COLO668 (cell line): ENCODE measurements at regions not wholly inside any gene's neighbourhood (a gene's known extent, or its start where the extent isn't known, plus 50 kb on each side); places are given as distances from the start of the nearest gene placed in this dataset.

Experiments used
- DNase-seq: peaks from one replicate; lab custom pipeline; 2025; ENCODE audit not compliant: unreplicated experiment; lab: John Stamatoyannopoulos, UW

DNA sequence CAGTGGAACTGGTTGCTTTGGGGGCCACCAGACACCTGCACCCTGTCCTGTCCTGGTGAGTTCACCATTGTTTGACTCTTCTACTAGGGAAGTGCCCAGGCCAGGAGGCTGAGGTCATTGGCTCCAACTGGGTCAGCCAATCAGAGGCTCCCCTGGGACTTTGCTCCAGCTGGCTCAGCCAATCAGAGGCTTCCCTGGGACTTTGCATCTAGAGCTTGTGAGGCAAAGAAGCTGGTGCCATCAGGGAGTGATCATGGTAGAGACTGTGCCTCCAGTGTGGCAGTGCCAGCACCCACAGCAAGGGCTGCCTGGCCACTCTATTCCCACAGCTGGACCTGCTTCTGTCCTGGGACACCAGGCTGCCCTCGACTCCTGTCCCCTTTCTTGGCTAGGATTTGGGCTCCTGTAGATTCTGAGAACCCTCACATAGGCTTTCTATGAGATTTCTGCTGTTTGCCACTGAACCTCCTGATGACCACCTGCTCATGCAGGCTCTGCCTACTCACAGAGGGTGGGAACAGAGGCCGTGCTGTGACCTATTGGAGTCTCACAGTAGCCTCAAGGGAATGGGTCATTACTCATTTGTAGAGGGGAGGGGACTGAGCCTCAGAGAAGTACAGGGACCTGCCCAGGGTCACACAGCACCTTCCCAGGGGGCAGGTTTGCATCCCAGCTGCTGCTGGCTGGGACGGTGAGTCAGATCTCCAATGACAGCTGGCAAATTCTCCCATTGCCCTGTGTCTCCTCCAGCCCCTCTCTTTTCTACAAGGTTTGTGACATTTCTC lies 59.2 kb upstream of the SHISAL1 start:
- DNase-seq, result no peak

DNA sequence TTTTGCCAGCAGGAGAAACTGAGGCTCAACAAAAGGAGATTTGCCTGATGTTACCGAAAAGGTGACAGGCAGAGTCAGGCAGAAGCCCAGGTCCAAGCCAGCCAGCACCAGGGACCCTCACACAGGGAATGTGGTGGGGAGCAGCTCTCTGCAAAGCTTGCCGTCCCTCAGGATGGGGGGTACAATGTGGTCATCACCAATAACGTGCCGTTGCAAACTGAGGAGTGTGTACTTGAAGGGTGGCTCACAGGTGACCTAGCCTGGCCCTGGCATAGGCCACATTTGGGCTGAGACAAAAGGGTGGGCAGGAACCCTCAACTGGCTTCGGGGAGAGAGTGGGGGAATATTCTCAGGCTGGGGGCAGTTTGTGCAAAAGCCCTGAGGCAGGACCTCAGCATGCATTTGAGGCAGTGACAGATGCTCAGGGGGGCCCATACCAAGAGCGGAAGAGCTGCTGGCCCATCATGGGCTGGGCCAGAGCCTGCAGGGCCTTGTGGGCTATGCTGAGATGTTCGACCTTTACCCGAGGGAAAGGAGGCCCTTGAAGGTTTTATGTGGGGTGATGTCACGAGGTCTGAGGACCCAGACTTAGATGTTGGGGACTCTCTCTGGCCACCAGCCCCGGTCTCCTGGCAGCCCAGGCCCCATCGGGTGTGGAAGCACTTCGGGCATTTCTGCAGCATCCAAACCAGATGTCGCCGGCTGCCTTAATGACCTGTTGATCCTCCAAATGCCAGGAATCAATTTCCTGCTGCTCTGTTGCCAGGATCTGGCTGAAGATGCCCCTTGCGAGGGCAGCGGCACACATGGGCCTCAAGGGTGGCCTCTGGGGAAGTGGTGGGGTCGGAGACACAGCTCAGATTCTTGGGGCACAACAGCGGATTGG lies 57.4 kb upstream of the SHISAL1 start:
- no peak for DNase-seq

DNA sequence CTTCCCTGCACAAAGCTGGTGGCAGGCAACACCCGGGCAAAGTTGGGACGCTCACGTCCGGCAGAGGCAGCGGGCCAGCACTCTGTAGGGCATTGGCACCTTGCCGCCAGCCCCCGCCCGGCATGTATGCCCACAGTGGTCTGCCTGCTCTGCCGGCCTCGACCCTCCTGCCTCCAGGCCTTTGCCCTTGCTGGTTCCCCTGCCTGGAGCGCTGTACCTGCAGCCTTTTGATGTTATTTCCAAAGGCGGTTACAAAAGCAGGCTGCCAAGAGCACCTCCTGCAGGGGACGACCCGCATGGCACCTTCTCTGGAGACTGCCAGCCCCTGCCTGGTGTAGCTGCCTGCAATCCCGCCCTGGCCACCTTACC lies 56.5 kb upstream of the SHISAL1 start:
- no peak for DNase-seq

DNA sequence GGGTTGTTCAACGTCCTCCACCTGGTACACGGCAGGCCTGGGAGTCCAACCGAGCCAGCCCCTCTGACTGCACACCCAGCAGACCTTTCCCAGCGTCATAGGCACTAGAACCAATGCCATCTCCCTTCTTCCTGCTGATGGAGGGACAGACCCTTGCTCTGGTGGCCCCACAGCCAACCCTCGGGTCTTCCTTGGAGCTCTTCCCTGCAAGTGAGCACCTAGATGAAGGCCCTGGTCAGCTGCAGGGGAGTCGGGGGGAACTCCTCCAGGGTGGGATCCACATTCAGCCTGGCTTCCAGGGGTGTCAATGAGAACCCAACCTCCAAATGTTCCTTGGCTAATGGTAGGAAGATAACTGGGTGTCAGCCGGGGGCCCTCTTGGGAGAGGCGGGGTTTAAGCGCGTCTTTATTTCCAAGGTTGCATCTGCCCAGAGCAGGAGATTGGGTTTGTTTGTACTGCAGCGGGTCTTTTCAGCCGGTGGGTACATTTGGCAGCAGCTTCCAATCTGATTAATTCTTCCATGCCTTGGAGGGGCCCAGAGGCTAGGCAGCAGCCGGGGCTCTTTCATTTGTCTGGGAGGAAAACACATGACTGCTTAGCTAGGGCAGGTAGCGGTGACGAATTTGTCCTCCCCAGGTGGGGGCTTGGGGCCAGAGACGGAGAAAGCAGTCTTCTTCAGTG lies 56.0 kb upstream of the SHISAL1 start:
- DNase-seq, result no peak

DNA sequence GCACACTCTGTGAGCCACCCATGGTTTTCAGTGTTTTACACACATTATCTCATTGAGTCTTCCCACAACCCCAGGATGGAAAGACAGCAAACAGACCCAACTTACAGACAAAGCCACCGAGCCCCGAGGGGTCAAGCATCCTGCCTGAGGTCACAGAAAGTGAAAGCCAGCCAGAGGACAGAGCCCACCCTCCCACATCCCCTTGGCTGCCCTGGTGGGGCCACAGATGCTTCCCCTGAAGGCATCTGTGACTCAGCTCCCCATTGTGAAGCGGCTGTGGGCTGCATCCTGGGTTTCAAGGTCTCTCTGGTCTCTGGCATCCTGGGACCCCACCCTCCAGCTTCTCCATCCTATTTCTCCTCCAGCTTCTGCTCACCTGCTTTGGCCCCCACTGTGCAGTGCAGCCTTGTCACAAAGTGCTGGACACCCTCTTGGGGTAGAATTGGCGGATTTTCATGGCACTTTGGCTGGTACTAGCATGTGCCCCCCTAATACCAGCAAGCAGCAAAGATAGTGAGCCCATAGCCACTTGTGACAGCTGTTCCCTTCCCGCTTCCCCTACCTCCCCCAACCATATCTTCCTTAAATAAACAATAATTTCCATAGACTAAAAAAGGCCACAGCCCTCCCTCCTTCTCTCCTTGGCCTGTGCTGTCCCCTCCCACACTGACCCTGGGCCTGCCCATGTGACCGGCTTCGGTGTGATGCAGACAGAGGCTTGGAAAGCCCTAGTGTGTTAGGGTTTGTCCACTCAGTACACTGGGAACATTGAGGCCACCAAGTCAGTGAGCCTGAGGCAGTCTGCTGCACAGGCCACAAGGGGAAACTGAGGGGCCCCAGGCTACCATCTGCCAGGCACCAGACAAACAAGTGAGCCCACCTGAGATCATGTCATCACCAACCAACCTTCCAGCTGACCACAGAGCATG lies 53.9 kb upstream of the SHISAL1 start:
- DNase-seq, result no peak

DNA sequence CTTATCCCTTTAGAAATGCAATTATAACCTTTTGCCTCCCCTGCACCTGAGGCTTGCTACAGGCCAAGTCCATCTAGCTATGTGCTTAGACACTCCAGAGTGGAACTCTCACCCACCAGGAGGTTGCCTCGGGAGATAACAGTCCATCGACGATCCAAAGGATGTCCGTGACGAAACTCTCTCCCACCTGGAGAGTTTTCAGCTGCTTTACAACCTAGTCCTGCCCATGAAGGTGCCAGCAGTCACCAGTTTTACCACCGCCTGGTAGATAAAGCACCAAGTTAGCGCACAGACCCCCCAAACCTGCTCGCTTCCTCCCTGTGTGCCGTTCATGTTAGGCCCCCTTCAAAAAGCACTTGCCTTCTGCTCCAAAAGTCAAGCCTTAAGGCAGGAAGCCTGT lies 53.1 kb upstream of the SHISAL1 start:
- no peak for DNase-seq

DNA sequence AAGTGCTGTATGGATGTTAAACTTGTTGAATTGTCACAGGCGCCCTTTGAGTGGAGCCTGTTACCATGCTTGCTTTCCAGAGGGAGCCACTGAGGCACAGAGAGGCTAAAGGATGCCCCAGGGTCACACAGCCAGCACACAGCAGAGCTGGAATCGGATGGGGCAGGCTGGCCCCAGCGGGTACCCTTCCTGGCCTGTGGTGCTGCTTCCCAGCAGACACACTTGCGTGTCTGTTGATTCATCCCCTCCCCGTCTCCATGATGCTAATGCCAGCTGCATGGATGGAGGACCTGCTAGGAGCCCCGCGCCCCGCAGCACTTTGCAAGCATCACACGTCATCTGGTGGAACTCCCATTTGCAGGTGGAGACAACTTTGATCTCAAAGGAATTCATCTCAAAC lies 52.4 kb upstream of the SHISAL1 start:
- DNase-seq, result no peak

DNA sequence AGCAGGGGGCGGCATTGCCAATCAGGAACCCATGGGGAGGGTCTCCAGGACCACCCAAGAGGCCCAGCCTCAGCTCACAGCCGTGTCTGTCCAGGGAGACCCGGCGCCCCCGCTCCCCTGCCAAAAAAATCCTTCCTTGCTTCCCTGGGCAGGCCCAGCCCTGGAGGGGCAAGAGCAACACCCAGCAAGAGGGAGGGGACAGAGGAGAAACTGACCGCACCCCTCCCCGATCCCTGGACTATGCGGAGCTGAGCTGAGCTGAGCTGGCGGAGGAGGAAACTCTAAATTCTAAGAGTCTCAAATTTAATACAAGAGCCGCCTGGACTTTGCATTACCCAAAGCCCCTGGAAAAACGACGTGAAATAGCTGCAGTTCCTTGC lies 52.0 kb upstream of the SHISAL1 start:
- DNase-seq, result no peak

DNA sequence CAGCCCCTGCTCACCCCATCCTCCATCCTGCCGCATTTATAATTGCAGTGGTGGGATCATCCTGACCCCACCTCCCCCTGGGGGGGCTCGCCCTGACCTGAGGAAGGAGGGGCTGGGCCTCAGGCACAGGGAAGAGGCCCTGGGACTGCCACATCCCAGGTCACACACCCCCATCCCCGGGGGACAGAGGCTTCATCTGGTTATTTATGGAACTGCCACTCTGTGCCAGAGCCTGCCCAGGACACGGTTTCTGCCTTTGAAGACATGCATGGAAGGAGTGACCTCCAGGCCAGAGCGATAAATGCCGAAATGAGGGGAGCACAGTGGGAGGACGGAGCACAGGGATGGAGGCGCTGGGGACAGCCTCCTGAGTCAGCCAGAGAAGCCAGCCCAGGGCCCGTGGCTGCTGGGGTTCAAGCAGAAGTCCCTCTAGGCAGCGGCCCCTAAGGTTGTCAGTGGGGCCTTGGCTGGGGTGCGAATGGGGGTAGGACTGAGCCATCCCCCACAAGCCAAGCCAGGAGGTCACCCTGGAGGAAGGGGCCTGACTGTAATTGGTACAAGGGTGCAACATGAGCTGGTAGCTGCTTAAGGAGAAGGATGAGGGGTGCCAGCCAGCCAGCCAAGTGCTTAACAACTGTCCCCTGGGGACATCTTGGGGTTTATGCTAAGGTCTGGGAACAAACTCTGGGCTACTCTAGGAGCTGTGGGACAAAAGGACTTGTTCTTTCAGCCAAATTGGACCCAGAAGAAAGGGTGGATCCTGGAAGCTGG lies 51.4 kb upstream of the SHISAL1 start:
- no peak for DNase-seq

DNA sequence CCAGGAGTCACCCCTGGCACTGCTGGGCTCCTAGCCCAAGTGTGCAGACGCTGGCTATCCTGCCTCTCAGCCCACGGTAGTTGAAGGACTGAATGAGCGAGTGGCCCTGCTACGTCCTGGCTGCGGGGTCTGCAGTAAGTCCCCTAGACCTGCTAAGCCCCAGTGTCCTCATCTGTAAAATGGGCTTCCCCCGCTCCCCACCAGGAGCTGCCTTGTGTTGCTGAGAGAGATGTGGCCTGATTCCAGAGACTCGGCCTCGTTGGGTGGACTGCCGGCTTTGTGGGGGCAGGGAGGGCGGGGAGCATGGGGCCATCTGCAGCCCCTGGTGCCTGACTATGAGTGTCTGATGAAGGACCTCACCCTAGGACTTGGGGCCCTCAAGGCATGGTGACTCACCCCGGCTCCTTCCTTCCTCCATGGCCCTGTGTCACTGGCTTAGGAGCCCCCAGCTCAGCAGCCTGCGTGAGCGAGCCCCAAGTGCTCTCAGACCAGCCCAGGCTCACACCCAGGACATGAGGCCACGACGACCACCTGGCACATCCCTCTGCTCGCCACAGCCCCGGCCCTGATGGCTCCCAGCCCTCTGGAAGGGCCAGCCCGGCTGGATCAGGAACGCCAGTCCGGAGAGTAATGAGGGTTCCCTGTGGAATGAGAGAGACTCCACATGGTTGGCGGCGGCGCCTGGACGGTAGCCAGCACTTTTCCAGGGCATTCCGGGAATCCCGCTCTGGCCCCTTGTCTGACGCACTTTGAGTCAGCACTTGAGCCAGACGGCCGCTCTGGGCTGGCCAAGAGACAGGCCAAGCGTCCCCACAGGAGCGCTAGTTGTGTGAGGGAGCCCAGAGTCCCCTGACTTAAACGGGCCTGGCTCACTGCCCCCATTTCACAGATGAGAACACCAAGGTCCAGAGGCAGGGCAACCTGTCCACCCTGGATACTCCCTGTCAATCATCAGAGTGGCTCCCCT lies 50.5 kb upstream of the SHISAL1 start:
- peak; percentile 52 for DNase-seq

DNA sequence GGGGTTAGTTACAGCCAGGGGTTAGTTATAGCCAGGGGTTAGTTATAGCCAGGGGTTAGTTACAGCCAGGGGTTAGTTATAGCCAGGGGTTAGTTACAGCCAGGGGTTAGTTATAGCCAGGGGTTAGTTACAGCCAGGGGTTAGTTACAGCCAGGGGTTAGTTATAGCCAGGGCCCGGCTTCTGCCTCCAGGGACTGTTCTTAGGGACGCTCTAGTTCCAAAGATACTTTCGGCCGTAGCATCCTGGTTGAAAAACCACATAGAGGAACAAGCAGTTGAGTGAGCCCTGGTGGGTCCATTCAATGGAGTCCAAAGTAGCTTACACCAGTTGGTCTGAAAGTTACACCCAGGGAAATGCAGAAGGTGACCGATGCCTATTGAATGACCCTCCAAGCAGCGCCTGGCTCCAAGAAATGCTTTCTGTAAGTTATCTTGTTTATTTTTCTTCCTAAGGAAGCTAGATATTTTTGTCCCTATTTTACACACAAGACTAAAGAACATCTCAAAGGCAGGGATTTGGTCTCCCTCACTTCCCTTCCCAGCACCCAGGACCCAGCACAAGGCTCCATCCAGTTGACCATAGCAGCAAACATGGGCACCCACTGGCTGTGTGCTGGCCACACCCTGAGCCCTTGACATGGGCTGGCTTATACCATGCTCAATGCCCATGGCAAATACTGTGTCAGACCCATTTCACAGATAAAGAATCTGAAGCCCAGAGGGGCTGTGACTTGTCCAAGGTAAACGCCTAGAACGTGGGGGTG lies 49.7 kb upstream of the SHISAL1 start:
- DNase-seq, result no peak
